ENCODE measurements at regions not wholly inside any gene's neighbourhood (a gene's known extent, or its start where the extent isn't known, plus 50 kb on each side); places are given as distances from the start of the nearest gene placed in this dataset.

- TF ChIP-seq POLR2A (IDR thresholded peaks at IDR 0.05) (no peak), CTCF (IDR thresholded peaks at IDR 0.05) (no peak), EP300 (IDR thresholded peaks at IDR 0.05) (no peak)
Observed at GRCh38 chr22:47250995-47251765, 488.7 kb downstream of the TBC1D22A start.
